Suppressor macrophage treated with lipopolysaccharide for 4 hours (primary cell): ENCODE measurements at regions not wholly inside any gene's neighbourhood (a gene's known extent, or its start where the extent isn't known, plus 50 kb on each side); places are given as distances from the start of the nearest gene placed in this dataset.
"Not testable (repeated sequence)": the region's sequence is repeated elsewhere in the genome, so short reads cannot be mapped to it uniquely, and the experiment has no call there.

Experiments used
- DNase-seq: peaks from one replicate; pipeline ENCODE4 v3.0.0-alpha.2; 2020

- DNase-seq: no peak
Measured at GRCh38 chr14:36465178-36465577, 54.9 kb downstream of the NKX2-1 start.

- no peak for DNase-seq
Measured at GRCh38 chr14:36462890-36463289, 57.1 kb downstream of the NKX2-1 start.

DNA sequence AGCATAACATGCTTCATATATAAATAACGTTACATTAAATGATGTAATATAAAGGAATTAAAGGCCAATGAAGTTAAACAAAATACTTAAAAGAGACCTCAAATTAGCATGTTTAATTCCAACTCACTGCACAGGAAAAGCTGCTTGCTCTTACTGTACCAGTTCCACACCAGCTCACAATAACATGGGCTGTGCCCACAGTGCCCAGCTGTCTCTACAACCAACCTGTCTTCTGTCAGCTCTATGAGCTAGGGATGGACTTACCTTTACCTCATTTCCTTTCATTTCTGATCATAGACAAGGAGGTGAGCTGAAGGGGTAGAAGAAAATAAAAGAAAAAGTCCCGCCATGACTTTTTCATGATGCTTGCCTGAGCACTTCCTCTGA lies 64.8 kb downstream of the NKX2-1 start:
- DNase-seq: no peak

DNA sequence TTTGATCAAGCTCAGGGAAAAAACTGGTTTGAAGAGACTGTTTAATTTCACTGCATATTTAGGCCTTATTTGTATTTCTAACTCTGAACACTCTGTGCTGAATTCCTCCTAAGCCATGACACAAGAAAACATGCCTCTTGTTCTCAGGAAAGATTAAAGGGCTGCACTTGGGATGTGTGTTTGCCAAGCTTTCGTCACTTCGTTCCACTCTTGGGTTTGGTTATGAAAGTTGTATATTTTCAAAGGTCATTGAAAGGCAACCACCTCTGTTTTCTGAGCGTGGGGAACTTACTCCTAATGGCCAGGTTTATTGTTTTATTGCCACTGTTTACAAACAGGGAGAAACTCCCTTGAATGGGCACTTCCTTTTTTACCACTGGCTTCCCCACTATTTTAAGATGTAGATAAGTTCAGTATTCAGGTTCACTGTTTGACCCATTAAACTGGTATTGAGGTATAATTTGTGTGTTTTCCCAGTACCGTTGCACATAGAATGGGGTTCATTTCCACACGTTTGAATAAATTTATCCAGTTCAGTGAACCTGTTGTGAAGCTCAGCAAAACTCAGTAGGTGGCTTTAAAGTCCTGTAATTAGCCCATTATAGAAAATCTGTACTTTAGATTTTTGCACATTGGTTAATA lies 65.3 kb downstream of the NKX2-1 start:
- DNase-seq: no peak

GRCh38 chr14:36452860-36453259 lies 67.2 kb downstream of the NKX2-1 start:
- DNase-seq: no peak

DNA sequence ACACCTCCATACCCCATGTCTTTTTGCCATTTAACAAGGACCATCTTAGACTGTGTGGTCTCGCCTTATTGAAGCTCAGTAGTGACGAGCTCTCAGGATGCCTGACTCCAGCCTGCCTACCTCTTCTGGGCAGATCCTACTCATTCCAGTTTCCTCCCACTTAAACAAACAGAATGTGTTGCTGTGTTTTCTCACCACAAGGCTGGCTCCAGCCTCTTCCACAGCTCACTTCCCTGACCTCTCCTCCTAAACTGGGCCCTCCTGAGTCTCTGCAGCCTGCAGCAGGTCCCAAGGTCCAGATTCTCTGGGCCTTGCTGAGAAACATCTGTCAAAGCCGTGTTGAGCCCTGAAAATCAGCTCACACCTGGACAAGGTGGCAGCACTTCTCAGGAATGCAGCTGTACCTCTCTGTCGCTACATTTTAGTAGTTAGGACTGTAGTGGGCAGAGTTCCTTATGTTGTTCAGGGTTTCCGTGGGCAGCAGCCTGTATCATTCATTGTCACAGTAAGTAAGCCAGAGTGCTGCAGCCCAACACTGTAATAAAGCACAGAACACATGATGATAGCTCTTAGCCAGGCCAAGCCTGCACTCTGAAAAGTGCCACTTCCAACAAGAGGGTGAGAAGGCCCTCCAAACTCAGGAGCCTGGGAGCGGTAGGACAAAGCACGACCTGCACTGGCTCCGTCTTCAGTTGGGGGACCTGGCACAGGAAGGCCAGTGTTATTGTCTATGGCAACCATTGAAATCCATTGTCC lies 68.5 kb downstream of the NKX2-1 start:
- DNase-seq: no peak

GRCh38 chr14:36450550-36450949 lies 69.5 kb downstream of the NKX2-1 start:
- no peak for DNase-seq

DNA sequence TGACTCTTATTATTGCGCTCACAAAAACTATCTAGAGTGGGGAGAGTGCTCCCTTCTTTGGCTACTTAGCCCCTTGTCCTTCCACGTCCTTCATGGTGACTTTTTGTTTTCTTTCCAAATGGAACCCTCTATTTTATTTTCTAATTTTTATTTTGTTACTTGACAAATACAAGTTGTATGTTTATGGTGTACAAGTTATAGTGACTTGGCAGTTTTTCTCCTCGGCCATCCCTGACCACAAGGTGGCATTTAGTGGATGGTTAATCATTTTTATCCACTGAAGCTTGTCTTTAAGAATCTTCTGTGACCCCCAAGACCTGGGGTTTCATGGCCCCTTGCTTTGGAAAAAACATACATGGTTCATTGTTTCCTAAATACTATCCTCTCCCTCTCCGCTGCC lies 70.1 kb downstream of the NKX2-1 start:
- DNase-seq: no peak

- DNase-seq: no peak
Measured at GRCh38 chr14:36443374-36443773, 76.7 kb downstream of the NKX2-1 start.

DNA sequence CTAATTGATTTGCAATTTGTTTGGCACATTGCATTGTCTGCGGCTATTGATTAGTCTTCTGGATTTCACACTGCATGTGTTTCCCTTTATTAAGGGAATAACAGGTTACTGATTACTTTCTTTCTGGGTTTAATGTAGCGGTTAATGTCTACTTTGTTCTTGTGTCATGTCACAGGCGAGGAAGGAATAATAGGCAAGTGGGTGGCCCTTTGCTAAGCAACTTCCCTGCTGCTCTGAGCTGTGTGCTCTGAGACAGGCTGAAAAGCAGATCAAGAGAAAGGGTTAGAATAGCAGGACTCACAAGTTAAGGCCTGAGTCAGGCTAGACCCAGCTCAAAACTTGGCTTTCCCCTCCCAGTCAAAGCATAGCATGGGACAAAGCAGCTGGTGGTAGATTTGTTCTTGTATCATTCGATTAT lies 77.2 kb downstream of the NKX2-1 start:
- no peak for DNase-seq

DNA sequence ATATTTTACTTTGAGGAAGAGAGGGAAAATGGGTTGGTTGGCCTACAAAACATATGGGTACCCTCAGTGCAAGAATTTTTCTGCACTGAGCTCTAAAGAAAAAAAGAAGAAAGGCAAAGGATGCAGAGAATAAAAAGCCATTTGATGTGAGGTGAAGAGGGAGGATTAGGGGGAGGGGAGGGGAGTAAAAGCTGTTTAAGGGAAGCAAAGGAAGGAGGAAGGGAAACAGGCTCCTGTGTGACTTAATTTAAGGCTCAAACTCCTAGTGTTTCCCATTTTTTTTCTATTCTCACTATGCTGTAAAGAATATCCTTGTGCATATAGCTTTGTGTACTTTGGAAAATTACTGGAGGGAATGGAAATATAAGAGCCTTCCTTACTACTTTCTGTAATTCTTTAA lies 78.7 kb downstream of the NKX2-1 start:
- DNase-seq: no peak

DNA sequence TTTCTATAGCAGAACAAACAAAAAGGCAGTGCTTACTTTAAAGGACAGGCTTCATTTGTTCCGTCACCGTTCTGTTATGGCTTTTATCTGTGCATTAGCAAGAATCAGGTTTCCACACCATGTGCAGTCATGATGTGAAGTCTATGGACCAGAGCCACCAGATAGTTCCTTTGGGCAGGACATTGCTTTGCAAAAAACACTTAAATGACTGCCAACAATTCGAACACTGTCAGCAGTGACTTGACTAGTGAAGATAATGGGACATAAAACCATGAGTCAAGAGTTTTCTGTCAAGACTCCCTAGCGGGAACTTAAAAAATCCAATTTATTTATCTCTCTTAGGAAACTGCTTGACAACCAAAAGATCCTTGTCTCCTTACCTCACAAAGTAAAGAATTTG lies 80.3 kb downstream of the NKX2-1 start:
- DNase-seq: no peak

DNA sequence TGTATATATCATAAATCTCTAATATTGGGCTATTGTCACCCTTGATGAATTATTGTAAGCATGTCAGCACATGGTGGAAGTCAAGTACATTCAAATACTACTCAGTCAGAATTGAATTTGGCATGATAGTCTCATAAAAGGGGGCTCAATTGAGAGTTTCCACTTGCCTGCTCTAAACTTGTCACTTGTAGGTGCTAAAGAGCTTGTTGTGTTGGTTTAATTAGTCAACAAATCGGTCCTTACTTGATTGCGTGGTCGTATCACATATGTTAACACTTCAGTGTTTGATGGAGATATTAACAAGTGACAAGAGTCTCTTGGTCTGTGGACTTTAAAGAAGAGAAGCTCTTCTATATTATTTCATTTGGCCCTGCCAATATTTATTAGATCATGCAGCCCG lies 81.1 kb downstream of the NKX2-1 start:
- no peak for DNase-seq

- DNase-seq: no peak
Measured at GRCh38 chr14:36430662-36431084, 89.4 kb downstream of the NKX2-1 start.

GRCh38 chr14:36430169-36430568 lies 89.9 kb downstream of the NKX2-1 start:
- no peak for DNase-seq

DNA sequence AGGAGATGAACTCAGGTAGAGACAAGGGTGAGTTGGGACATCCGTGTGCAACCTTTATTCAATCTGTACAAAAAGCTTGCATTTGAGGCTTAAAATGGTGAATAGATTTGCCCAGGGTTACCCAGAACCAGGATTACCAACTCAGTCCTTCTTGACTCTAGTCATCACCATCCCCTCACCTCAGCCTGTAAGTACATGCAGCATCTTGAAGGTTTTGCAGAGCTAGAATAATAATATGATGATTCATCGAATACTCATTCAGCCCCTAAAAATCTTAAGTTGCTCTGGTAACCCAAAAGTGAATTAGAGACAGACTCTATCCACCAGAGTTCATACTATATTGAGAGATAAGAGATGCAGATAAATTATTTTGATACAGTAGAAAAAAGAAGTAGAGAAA lies 90.3 kb downstream of the NKX2-1 start:
- DNase-seq: no peak

DNA sequence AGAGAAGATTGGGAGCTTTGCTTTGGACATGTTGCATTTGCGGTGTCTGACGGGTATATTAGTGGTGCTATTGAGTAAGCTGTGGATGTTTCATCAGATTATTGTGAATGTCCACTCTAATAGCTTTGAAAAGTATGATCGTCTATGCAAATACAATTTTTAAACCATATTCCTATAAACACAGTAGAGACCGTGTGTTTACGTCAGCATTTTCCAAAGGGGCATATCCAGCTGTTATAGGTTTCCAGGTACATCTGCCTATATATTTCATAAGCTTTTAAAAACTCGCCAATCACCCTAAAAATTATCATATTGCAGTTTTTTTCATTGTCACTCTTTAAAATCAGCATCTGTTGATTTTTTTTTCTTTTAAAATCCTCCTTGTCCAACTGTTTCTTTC lies 91.7 kb downstream of the NKX2-1 start:
- no peak for DNase-seq

- no peak for DNase-seq
Measured at GRCh38 chr14:36426836-36427235, 93.2 kb downstream of the NKX2-1 start.

- DNase-seq: no peak
Measured at GRCh38 chr14:36426113-36426512, 93.9 kb downstream of the NKX2-1 start.

GRCh38 chr14:36424478-36425102 lies 95.4 kb downstream of the NKX2-1 start:
- no peak for DNase-seq

- DNase-seq: no peak
Measured at GRCh38 chr14:36423430-36423829, 96.6 kb downstream of the NKX2-1 start.

GRCh38 chr14:36420149-36420687 lies 99.8 kb upstream of the MBIP start:
- no peak for DNase-seq

GRCh38 chr14:36418937-36419336 lies 98.5 kb upstream of the MBIP start:
- DNase-seq: no peak

- DNase-seq: not testable (repeated sequence)
Measured at GRCh38 chr14:36411951-36412350, 91.5 kb upstream of the MBIP start.
